ENCODE measurements at regions not wholly inside any gene's neighbourhood (a gene's known extent, or its start where the extent isn't known, plus 50 kb on each side); places are given as distances from the start of the nearest gene placed in this dataset.

DNA sequence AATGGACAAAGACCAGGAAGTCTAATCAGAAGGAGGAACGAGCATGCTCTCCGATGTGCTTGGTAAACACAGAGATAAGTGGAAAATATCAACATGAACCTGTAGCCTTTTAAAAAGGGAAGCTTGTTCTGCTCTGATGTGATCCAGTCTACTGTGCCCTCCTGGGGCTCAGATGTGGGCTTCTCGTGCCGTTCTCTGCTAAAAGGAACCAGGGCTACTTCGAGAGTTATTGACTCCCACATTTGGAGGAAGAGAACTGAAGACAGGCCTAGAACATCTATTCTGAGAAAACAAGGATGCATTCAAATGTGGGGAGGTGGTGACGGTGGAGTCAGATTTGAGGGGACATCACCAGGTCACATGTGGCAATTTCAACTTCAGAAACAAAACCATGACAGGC lies 325.4 kb downstream of the GLRX3 start:
- H3K4me3 ChIP-seq (ENCODE audit: low read depth, low read length), result no peak overlapping the region
- no peak for DNase-seq (ENCODE audit: low read depth)
- TF ChIP-seq, protein P1, sequence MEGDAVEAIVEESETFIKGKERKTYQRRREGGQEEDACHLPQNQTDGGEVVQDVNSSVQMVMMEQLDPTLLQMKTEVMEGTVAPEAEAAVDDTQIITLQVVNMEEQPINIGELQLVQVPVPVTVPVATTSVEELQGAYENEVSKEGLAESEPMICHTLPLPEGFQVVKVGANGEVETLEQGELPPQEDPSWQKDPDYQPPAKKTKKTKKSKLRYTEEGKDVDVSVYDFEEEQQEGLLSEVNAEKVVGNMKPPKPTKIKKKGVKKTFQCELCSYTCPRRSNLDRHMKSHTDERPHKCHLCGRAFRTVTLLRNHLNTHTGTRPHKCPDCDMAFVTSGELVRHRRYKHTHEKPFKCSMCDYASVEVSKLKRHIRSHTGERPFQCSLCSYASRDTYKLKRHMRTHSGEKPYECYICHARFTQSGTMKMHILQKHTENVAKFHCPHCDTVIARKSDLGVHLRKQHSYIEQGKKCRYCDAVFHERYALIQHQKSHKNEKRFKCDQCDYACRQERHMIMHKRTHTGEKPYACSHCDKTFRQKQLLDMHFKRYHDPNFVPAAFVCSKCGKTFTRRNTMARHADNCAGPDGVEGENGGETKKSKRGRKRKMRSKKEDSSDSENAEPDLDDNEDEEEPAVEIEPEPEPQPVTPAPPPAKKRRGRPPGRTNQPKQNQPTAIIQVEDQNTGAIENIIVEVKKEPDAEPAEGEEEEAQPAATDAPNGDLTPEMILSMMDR (conservative IDR thresholded peaks at IDR 0.05; ENCODE audit: low read depth, low read length), result no peak

DNA sequence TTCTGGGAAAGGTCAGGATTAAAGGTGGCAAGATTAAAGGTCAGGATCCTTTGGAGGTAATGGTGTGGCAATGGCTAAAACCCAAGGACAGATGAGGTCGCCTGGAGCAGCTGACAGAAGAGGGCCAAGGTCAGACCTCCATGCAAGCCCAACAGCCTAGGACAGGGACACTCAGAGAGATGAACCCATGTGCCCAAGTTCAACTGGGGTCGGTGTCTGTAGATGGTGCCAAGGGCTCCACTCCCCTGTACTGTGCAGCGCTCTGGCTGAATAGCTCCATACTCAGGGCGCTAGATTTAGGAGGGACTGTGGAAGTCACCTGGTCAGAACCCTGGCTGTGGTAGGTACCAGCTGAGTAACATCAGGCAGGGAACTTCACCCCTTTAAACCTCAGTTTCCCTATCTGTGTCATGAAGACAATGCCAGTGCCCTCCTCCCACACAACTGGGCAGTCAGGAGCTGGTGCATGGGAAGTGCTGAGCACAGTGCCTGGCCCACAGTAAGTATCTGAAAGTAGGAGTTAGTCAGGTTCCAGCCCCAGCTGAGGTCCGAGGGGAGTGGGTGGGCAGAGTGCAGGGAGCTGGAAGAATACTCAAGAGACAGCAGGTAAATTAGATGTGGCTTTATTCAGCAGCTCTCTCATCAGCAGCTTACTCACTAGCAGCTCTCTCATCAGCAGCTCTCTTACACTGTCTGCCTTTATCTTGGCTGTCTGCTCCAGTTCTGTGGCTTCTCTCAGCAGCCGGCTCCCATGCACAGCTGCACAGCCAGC lies 327.1 kb downstream of the GLRX3 start:
- no peak overlapping the region for H3K4me3 ChIP-seq (ENCODE audit: low read depth, low read length)
- no peak for DNase-seq (ENCODE audit: low read depth)
- TF ChIP-seq, protein P1 (conservative IDR thresholded peaks at IDR 0.05; ENCODE audit: low read depth, low read length), result no peak

GRCh38 chr10:130463876-130464364 lies 327.7 kb downstream of the GLRX3 start:
- no peak for DNase-seq (ENCODE audit: low read depth)
- H3K4me3 ChIP-seq (ENCODE audit: low read depth, low read length), result no peak overlapping the region
- TF ChIP-seq, protein P1 (conservative IDR thresholded peaks at IDR 0.05; ENCODE audit: low read depth, low read length), result no peak

DNA sequence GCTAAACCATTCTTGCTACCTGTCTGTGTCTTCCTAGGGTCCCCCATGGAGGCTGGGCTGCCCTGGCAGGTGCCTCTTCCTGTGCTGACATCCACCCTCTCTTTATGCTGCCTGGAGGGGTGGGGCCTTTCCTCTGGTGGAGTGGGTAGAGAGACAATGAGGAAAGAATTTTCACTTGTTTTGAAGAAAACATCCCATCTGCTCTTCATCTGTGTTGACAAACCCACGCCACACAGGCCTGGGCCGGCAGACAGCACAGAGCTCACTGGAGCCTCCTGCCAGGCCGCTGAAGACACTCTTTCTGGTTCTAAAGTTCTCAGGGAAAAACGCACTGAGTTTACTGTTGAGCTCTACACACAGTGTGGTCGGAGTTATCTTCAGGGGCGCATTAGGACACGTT lies 328.2 kb downstream of the GLRX3 start:
- DNase-seq (ENCODE audit: low read depth), result no peak
- TF ChIP-seq, protein P1 (conservative IDR thresholded peaks at IDR 0.05; ENCODE audit: low read depth, low read length), result no peak
- H3K4me3 ChIP-seq (ENCODE audit: low read depth, low read length), result no peak overlapping the region

- no peak for DNase-seq (ENCODE audit: low read depth)
- no peak overlapping the region for H3K4me3 ChIP-seq (ENCODE audit: low read depth, low read length)
- TF ChIP-seq, protein P1 (conservative IDR thresholded peaks at IDR 0.05; ENCODE audit: low read depth, low read length), result no peak
These were observed 330.2 kb downstream of the GLRX3 start for GRCh38 chr10:130466271-130466997.

GRCh38 chr10:130470286-130470685 lies 334.1 kb downstream of the GLRX3 start:
- DNase-seq (ENCODE audit: low read depth), result no peak
- TF ChIP-seq, protein P1 (conservative IDR thresholded peaks at IDR 0.05; ENCODE audit: low read depth, low read length), result no peak

More at GRCh38 chr10:130470286-130470685, 334.1 kb downstream of the GLRX3 start:
- no peak overlapping the region for H3K4me3 ChIP-seq (ENCODE audit: low read depth, low read length)

All from epithelial cell of proximal tubule (primary cell).